ENCODE measurements at regions not wholly inside any gene's neighbourhood (a gene's known extent, or its start where the extent isn't known, plus 50 kb on each side); places are given as distances from the start of the nearest gene placed in this dataset.

DNA sequence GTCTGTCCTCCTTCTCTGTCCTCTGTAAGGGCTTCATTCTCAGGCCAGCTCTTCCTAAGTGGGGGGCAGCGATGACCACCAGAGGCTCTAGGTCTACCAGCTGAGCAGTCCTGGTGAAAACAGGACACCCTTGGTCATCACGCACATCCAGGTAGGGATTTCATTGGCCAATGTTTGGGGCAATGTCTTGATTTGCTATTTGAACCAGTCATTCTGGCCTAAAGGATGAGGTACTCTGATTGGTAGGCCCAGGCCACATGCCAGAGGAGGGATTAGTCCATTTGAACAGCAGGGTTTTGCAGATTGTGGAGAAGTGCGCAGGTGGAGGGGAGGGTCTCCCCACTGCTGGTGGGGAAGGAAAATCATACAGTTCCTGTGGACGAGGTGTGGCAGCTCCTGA is 57.3 kb downstream of the PLXNA1 start:
- no peak overlapping the region for H3K4me2 ChIP-seq
- no peaks in the 10 kb centered on the region for H3K79me2 ChIP-seq (ENCODE audit: low read depth)
- no peak overlapping the region for H3K27ac ChIP-seq
- peaks cover 10% of the 10 kb centered on the region for H3K4me1 ChIP-seq
- H3K9me3 ChIP-seq (ENCODE audit: low read depth) = no peaks in the 10 kb centered on the region
- no peak overlapping the region for H3K9ac ChIP-seq
- peaks cover 9% of the 10 kb centered on the region for H3F3A ChIP-seq (ENCODE audit: low read depth)
- Mint-ChIP-seq H3K4me3 (no peak overlapping the region), H3K27me3 (ENCODE audit: insufficient read depth, low read depth) (peaks cover 10% of the 10 kb centered on the region), H3K36me3 (no peaks in the 10 kb centered on the region), H3K4me1 (peaks cover 39% of the 10 kb centered on the region), H3K9me3 (no peaks in the 10 kb centered on the region), H3K27ac (no peak overlapping the region)
- no peaks in the 10 kb centered on the region for H3K27me3 ChIP-seq
- H4K20me1 ChIP-seq (ENCODE audit: low read depth) = no peaks in the 10 kb centered on the region
- H3K4me3 ChIP-seq = no peak overlapping the region
- DNase-seq (ENCODE audit: low spot score) = no peak
- TF ChIP-seq, protein P1, sequence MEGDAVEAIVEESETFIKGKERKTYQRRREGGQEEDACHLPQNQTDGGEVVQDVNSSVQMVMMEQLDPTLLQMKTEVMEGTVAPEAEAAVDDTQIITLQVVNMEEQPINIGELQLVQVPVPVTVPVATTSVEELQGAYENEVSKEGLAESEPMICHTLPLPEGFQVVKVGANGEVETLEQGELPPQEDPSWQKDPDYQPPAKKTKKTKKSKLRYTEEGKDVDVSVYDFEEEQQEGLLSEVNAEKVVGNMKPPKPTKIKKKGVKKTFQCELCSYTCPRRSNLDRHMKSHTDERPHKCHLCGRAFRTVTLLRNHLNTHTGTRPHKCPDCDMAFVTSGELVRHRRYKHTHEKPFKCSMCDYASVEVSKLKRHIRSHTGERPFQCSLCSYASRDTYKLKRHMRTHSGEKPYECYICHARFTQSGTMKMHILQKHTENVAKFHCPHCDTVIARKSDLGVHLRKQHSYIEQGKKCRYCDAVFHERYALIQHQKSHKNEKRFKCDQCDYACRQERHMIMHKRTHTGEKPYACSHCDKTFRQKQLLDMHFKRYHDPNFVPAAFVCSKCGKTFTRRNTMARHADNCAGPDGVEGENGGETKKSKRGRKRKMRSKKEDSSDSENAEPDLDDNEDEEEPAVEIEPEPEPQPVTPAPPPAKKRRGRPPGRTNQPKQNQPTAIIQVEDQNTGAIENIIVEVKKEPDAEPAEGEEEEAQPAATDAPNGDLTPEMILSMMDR (IDR thresholded peaks at IDR 0.05) = no peak
- TF ChIP-seq EZH2phosphoT487 (IDR thresholded peaks at IDR 0.05) = no peak
- no peak for TF ChIP-seq EZH2 (IDR thresholded peaks at IDR 0.05)
- H3K36me3 ChIP-seq = no peaks in the 10 kb centered on the region
- no peak overlapping the region for H2AFZ ChIP-seq (replicated peaks)

DNA sequence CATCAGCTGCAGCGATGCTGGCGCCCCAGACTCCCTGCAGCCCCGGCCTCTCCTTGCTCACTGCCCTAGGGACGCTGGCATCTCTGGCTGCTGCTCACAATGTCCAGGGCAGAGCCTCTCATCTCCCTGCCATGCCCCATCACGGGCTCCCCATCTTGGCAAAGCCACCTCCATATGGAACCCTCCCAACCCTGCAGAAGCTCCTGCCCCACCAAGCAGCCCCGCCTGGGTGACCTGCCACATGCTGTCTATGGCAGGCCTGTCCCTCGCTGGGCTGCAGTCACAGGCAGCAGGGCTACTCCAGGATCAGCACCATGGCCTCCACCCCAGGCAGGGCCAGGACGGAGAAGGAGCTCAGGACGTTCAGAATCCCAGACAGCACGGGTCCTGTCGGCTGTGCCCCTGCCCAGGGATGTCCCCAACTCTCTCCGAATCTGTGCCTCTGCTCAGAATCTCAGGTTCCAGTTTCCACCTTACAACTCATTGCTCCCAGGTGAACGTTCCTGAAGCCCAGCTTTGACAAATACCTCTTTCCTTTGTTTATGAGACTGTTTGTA is 58.4 kb downstream of the PLXNA1 start:
- peaks cover 10% of the 10 kb centered on the region for H3F3A ChIP-seq (ENCODE audit: low read depth)
- TF ChIP-seq, protein P1 (IDR thresholded peaks at IDR 0.05) = no peak
- TF ChIP-seq EZH2phosphoT487 (IDR thresholded peaks at IDR 0.05) (no peak), EZH2 (IDR thresholded peaks at IDR 0.05) (no peak)
- no peaks in the 10 kb centered on the region for H3K9me3 ChIP-seq (ENCODE audit: low read depth)
- no peak overlapping the region for H3K27ac Mint-ChIP-seq
- no peak overlapping the region for H2AFZ ChIP-seq (replicated peaks)
- H3K9ac ChIP-seq = no peak overlapping the region
- no peaks in the 10 kb centered on the region for H3K36me3 Mint-ChIP-seq
- H4K20me1 ChIP-seq (ENCODE audit: low read depth) = no peaks in the 10 kb centered on the region
- no peaks in the 10 kb centered on the region for H3K27me3 ChIP-seq
- peaks cover 41% of the 10 kb centered on the region for H3K4me1 Mint-ChIP-seq
- H3K4me1 ChIP-seq = peaks cover 10% of the 10 kb centered on the region
- H3K4me3 Mint-ChIP-seq = no peak overlapping the region
- H3K4me3 ChIP-seq = no peak overlapping the region
- no peak for DNase-seq (ENCODE audit: low spot score)
- no peaks in the 10 kb centered on the region for H3K36me3 ChIP-seq
- peaks cover 2% of the 10 kb centered on the region for H3K9me3 Mint-ChIP-seq
- peaks cover 10% of the 10 kb centered on the region for H3K27me3 Mint-ChIP-seq (ENCODE audit: insufficient read depth, low read depth)
- no peak overlapping the region for H3K27ac ChIP-seq
- H3K4me2 ChIP-seq = no peak overlapping the region
- no peaks in the 10 kb centered on the region for H3K79me2 ChIP-seq (ENCODE audit: low read depth)

DNA sequence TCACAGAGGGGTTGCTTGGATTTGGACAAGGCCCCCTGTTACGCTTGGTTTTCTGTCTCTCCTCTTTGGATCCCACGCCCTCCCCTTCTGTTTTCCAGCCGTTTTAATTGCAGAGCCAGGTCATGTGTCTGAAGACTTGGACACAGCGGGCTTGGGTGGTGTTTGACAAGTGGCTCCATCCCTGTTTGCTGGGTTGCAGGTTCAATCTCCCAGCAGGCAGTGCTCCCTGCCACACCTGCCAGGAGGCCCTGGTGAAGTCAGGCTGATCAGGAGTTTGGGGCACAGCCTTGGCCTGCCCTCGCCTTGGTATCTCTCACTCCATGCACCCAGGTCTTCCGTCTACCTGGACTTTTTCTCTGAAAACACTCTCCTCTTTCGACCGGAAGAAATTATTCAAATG is 59.0 kb downstream of the PLXNA1 start:
- TF ChIP-seq EZH2 (IDR thresholded peaks at IDR 0.05) = no peak
- TF ChIP-seq EZH2phosphoT487 (IDR thresholded peaks at IDR 0.05) = no peak
- TF ChIP-seq, protein P1 (IDR thresholded peaks at IDR 0.05) = no peak
- Histone ChIP-seq H2AFZ (replicated peaks) (no peak overlapping the region), H3K79me2 (ENCODE audit: low read depth) (no peaks in the 10 kb centered on the region), H3K36me3 (no peaks in the 10 kb centered on the region), H3F3A (ENCODE audit: low read depth) (peaks cover 10% of the 10 kb centered on the region), H3K9ac (no peak overlapping the region), H3K27ac (no peak overlapping the region), H3K4me3 (no peak overlapping the region), H3K4me2 (no peak overlapping the region), H3K4me1 (peaks cover 10% of the 10 kb centered on the region), H3K9me3 (ENCODE audit: low read depth) (no peaks in the 10 kb centered on the region), H3K27me3 (no peaks in the 10 kb centered on the region), H4K20me1 (ENCODE audit: low read depth) (no peaks in the 10 kb centered on the region)
- Mint-ChIP-seq H3K36me3 (no peaks in the 10 kb centered on the region), H3K9me3 (peaks cover 2% of the 10 kb centered on the region), H3K27me3 (ENCODE audit: insufficient read depth, low read depth) (peaks cover 10% of the 10 kb centered on the region), H3K4me3 (no peak overlapping the region), H3K4me1 (peaks cover 40% of the 10 kb centered on the region), H3K27ac (no peak overlapping the region)
- no peak for DNase-seq (ENCODE audit: low spot score)
